ENCODE measurements at regions not wholly inside any gene's neighbourhood (a gene's known extent, or its start where the extent isn't known, plus 50 kb on each side); places are given as distances from the start of the nearest gene placed in this dataset.
"Not testable (repeated sequence)": the region's sequence is repeated elsewhere in the genome, so short reads cannot be mapped to it uniquely, and the experiment has no call there.

DNA sequence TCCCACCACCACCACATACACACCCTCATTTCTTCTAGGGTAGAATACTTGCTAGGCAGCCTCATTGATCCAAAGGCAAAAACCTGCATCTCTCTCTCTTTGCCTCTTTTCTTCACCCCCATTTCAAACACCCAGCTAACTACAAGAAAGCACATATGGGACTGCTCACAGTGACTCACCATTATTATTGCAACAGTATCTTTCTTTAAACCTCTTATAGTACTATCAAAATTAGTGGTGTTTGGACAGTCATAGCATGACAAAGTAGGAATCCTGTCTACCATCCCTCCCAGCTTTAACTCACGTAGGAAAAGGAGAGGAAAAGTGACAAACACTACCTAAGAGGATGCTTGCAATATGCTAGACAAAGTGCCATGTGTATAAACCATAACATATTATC, 422.5 kb upstream of the CRIM1 start:
- no peak for DNase-seq (ENCODE audit: low spot score)

DNA sequence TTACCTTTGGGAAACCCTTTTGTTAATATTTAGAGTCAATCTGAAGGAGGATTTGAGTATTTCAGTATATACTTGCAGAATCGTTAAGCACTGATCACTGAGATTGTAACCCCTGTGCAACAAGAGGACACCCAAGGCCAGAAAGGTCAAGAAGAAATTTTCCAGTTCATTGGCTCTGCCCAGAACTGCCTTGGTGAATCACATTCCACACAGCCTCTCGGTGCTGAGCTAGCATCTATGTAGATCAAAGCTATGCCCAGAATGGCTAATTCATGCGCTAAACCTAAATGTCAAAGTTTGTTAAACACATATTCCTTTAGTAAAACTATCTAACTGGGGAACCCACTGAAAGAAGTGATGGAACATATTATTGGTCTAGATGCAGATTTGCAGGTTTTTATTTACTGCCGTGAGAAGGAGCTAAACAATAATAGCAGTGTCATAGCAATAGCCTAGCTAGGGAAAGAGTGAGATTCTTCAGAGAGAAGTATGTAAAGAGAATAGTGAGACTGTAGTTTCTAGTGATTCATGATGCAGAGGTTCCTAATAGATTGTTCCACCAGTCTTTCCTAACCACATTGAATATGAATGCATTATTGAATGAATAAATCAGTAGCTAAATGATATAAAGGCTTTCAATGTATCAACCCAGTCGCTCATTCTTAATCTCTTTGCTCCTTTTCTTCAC, 423.2 kb upstream of the CRIM1 start:
- DNase-seq (ENCODE audit: low spot score) = no peak

DNA sequence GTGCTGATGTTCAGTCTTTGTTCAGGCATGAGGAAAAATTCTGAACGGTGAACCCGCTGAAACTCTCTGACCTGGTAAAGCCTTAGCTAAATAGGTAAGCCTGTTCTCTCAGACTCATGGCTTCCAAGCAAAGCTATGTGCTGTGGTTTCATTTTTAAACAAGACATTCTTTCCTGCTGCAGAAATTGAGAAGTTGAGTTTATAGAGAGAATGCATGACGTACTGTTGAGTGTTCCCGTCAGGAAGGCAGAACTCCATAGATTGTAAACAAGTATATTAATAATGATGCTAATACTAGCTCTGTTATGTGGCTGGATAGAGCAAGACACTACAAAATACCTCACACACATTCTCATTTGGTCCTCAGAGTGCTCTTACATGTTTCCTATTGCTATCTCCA, 424.0 kb upstream of the CRIM1 start:
- DNase-seq (ENCODE audit: low spot score) = no peak

DNA sequence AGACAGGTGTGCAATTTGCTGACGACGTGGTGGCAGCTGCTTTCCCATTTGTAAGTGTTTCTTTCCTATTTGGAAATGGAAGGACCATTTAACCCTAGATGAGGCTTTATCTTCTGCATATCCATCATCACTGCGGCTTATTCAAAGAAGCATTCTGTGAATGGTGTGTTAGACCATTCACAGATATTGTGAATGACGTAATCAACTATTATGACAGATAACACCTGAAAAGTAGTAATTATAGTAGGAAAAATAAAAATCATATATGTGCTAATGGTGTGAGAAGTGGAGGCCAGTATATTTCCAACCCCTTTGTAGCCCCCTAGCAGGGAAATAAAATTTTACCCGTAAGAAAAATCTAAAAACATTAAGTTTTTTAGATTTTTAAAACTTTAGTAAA, 424.5 kb upstream of the CRIM1 start:
- no peak for DNase-seq (ENCODE audit: low spot score)

DNA sequence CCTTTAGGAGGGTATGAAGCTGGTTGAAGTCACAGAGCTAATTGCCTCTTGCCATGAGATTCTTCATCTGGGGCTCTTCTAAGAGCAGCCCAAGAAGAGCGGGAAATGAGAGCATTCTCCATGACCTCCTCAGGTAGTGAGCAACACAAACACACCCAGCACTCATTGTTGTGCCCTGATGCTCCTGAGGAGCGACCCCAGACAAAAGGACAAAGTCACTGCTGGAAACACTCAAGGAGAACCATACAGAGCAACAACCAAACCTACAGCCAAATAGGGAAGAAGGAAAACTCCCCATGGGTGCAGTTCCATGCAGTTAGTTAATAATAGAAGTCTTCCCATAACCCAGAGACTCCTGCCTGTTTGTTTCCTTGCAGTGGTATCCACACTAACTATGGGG, 426.0 kb upstream of the CRIM1 start:
- no peak for DNase-seq (ENCODE audit: low spot score)

DNA sequence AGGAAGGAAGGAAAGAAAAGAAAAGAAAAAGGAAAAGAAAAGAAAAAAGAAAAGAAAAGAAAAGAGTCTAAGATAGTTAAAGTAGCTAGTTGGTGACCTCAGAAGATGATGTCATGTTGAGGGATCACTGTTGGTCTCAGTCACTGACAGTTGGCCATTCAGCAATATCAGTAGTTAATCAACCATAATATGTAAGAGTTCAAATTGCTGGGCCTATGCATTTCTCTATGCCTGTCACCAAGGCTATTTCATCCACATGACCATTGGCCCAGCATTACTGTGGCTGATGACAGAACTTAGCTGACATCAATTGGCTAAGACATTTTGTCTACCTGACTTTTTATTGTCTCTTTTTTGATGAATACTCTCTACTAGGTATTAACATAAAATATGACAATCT, 435.5 kb upstream of the CRIM1 start:
- DNase-seq (ENCODE audit: low spot score) = no peak

DNA sequence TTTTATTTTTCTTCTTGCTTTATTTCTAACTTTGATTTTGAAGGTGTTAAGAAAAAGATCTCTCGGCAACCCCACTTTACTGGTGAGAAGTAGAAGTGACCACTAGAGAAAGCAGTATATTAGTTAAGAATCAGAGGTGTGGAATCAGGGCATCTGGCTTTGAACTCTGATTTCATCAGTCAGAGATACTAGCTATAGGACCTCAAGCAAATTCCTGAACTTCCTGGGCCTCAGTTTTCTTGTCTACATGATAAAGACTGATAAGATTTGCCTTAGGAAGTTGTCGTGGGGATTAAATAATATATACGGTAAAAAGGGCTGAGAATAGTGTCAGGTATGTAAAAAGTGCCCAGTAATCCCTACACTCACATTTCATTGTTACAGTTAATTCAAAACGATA, 440.3 kb upstream of the CRIM1 start:
- no peak for DNase-seq (ENCODE audit: low spot score)

DNA sequence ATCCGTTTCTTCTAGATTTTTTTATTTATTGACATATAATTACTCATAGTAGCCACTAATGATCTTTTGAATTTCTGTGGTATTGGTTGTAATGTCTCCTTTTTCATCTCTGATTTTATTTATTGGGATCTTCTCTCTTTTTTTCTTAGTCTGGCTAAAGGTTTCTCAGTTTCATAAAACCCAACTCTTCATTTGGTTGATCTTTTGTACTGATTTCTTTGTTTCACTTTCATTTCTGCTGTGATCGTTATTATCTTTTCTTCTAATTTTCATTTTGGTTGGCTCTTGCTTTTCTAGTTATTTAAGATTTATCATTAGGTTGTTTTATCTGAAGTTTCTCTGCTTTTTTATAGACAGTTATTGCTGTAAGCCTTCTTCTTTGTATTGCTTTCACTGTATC, 463.6 kb upstream of the CRIM1 start:
- DNase-seq (ENCODE audit: low spot score) = no peak

DNA sequence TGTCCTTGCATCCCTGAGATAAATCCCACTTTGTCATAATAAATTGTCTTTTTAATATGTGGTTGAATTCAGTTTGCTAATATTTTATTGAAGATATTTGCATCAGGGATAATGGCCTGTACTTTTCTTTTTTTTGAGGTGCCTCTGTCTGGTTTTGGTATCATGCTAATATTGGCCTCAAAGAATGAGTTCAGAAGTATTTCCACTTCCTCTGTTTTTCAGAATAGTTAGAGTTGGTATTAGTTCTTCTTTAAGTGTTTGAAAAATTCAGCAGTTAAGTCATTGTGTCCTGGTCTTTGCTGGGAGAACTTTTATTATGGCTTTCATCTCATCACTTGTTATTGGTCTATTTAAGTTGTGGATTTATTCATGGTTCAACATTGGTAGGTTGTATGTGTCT, 464.1 kb upstream of the CRIM1 start:
- DNase-seq (ENCODE audit: low spot score) = no peak

DNA sequence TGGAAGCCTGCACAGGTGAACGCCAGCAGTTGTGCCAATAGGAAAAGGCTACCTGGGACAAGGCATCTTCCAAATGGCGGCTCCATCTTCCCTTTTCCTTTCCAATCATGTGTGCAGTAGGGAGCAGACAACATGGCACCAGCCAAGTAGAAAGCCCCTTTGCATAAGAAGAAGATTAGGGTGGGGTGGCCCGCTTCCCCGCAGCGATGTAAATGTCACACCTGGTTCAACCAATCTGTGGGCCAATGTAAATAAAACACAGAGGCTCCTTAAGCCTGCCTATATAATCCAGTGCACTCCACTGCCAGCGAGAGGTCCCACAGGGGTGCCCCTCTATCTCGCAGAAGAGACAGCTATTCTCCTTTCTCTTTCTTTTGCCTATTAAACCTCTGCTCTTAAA, 468.4 kb upstream of the CRIM1 start:
- no peak for DNase-seq (ENCODE audit: low spot score)

DNA sequence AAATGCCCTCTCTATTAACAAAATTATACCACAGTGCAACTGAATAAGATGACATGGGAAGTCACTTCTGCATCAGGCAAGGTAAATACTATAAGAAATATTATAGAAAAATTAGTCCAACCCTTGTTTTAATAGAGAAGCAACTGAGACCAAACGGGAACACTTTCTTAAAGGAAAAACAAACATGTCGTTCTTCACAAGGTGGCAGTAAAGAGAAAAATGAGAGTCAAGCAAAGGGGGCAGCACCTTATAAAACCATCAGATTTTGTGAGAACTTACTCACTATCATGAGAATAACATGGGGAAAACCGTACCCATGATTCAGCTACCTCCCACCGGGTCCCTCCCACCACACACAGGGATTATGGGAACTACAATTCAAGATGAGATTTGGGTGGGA, 481.7 kb upstream of the CRIM1 start:
- DNase-seq (ENCODE audit: low spot score) = no peak

DNA sequence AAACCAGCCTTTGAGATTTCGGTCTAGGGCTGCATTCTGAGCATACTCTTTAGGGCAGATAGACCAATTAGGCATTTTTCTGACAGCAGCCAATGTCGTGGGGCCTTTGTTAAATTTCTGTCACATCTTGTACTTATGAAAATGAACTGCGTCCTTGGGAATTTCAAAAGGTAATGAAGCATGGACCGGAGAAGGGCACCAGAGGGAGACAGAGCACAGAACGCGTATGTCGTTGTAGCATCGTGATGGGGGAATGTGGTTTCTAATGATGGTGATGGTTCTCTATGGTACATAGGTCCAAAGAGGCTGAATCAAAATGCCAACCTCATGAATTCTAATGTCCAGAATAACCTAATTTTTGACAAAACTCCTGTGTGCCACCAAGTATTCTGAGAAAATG, 483.9 kb upstream of the CRIM1 start:
- DNase-seq (ENCODE audit: low spot score) = no peak

DNA sequence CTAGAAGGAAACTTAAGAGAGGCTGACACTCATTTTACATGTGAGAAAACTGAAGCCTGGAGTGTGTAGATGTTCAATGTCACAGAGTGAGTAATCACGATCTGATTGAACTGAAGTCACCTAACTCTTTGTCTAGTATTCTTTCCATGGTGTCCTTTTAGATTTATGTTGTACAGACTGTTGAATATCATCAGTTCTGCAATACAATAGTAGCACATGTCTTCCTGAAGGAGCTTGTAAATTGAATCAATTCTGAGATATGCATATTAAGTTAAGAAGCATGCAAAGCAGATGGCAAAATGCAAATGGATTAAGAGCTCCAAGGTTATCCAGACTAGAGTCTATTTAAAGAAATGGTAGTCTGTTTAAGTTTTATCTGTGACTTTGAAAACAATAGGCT, 484.9 kb upstream of the CRIM1 start:
- DNase-seq (ENCODE audit: low spot score) = no peak

DNA sequence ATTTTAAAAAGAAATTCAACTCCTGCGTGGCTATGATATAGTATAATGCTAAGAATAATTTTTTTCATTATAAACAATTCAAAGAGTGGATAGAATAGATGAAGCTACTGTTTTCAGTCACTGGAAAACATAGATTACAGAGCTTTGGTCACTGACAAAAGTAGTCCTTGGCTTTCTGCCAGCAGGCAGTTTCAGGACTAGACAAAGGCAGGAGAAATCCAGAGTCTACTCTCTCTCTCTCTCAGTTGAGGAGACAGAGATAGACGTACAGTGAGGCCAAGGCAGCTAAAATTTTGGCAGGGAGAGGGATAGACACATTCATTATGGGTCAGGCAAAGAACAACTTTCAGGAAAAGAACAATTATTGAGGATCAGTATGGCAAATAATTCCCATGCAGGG, 491.4 kb upstream of the CRIM1 start:
- DNase-seq (ENCODE audit: low spot score) = no peak

DNA sequence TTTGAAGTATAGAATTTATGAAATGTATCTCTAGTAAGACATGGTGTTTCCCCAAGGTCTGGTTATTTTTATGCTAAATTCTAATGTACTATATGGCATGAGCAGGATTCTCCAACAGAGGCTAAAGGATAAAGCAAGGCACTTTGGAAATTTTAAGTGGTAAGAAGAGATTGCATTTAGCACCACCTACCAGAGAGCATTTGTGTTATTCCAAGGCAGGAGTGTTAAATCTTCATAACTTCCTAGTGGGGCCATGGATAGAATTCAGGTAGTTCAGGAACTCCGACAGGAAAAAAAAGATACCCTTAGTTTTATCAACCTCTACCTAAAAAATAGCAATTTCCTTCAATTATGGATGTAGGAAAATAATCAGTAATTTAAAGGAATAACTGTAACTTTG, 497.4 kb upstream of the CRIM1 start:
- no peak for DNase-seq (ENCODE audit: low spot score)

DNA sequence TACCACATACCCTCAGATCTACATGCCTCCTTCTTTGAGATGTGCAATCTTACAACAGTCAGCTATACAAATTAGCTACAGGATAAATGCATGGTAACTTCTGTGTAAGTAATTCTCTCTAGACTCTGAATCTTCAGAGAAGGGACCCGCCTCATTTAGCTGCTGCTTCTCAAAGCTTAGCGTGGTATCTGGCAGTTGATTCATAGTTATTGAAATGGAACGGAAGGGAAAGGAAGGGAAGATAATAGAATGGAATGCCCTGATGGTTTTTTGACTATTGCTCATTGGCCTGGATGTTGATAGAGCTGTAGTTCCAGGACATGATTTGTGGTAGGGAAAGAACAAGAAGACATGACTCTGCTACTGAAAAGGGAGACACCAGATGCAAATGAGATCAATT, 498.1 kb upstream of the CRIM1 start:
- no peak for DNase-seq (ENCODE audit: low spot score)

DNA sequence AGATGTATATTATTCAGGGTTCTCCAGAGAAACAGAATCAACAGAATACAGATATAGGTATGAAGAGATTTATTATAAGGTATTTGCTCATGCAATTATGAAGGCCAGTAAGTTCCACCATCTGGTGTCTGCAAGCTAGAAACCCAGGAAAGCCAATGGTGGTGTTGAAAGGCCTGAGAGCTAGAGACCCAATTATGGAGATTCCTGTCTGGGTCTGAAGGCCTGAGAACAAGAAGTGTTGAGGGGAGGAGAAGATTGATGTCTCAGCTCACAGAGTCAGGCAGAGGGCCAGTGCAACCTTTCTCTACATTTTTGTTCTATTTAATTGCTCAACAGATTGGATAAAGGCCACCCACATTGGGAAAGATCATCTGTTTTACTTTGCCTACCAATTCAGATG, 524.2 kb upstream of the CRIM1 start:
- no peak for DNase-seq (ENCODE audit: low spot score)

DNA sequence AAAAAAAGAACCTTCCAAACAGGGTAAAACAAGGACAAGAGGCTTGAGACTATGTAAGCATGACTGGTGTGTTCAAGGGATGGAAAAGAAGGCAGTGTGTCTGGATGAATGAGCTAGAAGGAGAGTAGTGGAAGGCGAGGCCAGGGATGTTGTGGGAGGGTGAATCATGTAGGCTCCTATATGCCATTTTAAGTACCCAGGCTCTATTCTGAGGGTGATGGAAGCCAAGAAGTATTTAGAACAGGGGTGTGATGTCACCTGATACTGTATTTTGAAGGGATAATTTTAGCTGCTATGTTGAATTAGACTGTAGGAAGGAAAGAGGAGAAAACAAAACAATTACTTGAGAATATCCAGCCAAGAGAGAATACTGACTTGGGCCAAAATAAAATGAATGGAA, 524.7 kb upstream of the CRIM1 start:
- no peak for DNase-seq (ENCODE audit: low spot score)

DNA sequence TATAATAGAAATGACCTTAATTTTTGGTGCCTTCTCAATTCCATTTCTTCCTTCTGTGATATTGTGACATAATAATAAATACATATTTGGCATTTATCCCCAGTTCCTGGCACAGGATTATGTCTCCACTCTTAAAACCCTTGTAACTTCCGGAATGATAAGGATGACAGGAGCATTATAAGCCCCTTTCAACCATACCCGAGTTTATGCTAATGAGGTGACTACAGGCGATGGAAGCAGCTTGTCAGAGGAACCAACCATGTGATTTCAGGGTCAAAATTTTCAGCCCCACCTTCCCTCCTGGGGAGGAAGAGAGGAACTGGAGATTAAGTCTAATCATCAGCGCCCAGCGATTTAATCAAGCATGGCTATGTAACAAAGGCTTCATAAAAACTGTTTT, 528.5 kb upstream of the CRIM1 start:
- DNase-seq (ENCODE audit: low spot score) = no peak

DNA sequence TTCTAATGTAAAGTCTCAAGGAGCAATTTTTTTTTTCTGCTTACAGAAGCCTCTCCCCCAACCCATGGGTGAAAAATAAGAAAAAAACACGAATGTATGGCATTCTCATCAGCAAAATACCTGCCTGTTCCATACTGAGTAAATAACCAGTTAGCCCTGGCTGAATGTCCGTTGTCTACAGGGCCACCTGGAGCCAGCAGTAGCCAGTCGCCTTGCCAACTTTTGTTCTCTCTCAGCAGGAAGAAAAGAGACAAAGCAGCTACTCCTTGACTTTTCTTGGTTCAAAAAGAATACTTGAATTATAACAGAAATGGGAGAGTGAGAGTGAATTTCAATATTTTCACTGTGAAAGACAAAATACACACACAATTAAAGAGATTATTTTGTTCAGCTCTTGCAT, 532.9 kb upstream of the CRIM1 start:
- DNase-seq (ENCODE audit: low spot score) = no peak

DNA sequence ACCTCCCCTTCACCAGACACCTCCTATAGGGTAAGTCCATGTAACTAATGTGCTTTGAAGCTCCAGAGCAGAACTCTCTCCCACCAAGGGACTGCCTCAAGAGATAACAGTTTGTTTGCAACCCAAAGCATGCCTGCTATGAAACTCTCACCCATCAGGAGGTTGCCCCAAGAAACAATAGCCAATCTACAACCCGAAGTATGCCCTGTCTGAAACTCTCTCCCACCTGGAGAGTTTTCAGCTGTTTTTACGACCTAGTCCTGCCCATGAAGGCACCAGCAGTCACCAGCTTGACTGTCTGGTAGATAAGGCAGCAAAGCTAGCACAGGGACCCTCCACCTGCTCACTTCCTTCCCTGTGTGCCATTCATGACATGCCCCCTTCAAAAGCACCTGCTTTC, 533.9 kb upstream of the CRIM1 start:
- DNase-seq (ENCODE audit: low spot score) = no peak

DNA sequence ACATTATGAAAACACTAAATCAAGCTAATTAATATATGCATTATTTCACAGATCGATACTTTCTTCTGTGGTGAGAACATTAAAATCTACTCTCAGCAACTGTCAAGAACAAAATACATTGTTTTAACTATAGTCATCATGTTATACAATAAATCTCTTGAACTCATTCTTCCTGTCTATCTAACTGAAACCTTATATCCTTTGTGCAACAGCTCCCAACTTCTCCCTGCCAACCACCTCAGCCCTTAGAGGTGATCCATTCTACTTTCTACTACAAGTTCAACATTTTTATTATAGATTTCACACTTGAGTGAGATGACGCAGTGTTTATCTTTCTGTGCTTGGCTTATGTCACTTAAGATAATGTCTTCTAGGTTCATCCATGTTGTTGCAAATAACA, 535.2 kb upstream of the CRIM1 start:
- DNase-seq (ENCODE audit: low spot score) = no peak

DNA sequence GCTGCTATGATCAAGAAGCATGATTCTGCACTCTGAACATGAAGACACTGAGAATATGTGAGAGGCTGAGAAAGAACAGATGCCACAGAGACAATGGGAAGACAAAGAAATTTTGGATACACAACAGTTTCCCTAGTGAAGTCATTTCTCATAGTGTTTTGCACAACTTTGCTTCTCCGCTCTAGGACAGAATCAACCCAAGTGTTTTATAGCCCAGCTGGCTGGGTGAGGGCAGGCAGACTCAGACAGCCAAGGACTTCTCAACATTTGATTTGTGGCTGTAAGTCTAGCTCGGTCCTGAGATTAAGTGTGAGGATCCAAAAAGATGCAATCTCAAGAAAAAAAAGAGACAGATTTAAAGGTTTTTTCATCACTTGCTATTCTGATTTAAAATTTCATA, 536.5 kb upstream of the CRIM1 start:
- no peak for DNase-seq (ENCODE audit: low spot score)

DNA sequence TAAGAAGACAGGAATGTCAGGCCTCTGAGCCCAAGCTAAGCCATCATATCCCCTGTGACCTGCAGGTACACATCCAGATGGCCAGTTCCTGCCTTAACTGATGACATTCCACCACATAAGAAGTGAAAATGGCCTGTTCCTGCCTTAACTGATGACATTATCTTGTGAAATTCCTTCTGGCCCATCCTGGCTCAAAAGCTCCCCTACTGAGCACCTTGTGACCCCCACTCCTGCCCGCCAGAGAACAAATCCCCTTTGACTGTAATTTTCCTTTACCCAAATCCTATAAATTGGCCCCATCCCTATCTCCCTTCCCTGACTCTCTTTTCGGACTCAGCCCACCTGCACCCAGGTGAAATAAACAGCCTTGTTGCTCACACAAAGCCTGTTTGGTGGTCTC, 537.2 kb upstream of the CRIM1 start:
- not testable (repeated sequence) for DNase-seq (ENCODE audit: low spot score)

DNA sequence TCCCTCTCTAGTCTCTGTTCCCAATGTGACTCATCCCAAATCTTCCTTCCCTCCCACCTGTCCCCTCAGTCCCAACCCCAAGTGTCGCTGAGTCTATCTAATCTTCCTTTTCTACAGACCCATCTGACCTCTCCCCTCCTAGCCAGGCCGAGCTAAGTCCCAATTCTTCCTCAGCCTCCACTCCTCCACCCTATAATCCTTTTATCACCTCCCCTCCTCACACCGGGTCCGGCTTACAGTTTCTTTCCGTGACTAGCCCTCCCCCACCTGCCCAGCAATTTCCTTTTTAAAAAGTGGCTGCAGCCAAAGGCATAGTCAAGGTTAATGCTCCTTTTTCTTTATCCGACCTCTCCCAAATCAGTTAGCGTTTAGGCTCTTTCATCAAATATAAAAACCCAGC, 541.0 kb upstream of the CRIM1 start:
- DNase-seq (ENCODE audit: low spot score) = not testable (repeated sequence)
